GM21737 (cell line): ENCODE measurements at regions not wholly inside any gene's neighbourhood (a gene's known extent, or its start where the extent isn't known, plus 50 kb on each side); places are given as distances from the start of the nearest gene placed in this dataset.
"Not testable (repeated sequence)": the region's sequence is repeated elsewhere in the genome, so short reads cannot be mapped to it uniquely, and the experiment has no call there.

Source experiments
- ATAC-seq: cut with Tn5 transposase; IDR thresholded peaks from one replicate; pipeline ENCODE4 v1.9.1; 2021; ENCODE audit warnings: mild to moderate bottlenecking, moderate library complexity; ENCODE audit not compliant: unreplicated experiment

- ATAC-seq, result not testable (repeated sequence)
Observed at GRCh38 chr9:33734941-33735835, 60.2 kb upstream of the PRSS3 start.

DNA sequence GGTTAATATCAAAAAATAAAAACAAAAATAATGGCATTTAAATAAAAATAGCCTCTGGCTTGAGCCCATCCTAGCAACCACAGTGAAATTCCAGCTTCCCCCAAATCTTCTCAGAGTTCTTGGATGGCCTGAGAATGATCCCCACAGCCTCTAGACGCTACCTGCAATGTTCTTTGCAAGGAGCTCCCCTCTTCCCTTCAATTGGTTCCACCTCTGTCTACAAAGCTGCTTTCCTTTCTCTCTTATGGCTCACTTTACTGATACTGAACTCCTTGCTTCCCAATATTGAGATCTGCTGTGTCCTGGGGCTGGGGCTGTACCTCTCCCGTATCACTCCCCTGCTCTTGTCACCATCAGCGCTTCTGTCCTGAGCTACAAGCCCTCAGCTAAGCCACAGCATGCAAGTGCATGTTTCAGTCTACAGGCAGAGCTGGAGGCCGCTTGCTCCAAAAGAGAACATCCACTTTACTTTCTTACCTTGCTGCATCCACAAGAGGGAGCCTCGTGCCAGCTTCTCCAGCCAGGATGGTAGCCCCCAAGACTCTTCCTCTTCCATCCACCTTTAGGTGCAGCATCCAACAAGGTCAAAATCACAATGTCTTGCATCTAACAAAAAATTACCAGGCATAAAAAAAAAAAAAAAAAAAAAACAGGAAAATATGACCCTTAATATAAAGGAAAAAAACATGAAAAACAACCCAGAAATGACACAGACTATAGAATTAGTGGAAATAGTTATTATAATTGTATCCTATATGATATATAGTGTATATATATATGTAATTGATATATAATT is 57.4 kb upstream of the PRSS3 start:
- no peak for ATAC-seq

GRCh38 chr9:33739398-33739797 is 56.0 kb upstream of the PRSS3 start:
- no peak for ATAC-seq

GRCh38 chr9:33740075-33740474 is 55.3 kb upstream of the PRSS3 start:
- ATAC-seq, result no peak

- ATAC-seq, result not testable (repeated sequence)
Observed at GRCh38 chr9:33740958-33741357, 54.4 kb upstream of the PRSS3 start.

DNA sequence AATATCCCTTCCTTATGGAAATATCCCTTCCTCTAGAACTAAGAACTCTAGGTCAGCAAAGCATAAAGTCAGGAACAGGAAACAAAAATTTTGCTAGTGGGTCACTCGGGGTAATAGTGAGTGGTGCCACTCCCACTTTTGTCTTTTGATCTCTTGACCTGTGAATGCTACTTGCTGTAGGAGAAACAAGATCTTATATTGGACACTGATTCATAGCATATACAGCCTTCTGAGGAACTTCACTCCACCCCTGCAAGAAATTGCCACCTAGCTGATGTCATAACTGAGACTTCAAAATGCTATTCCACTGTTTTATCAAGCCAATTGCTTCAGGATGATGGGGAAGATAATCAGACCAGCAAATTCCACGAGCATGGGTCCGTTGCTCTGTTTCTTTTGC is 53.3 kb upstream of the PRSS3 start:
- ATAC-seq, result no peak

GRCh38 chr9:33742519-33742918 is 52.8 kb upstream of the PRSS3 start:
- ATAC-seq, result no peak
